GM18498 (cell line): ENCODE measurements at regions not wholly inside any gene's neighbourhood (a gene's known extent, or its start where the extent isn't known, plus 50 kb on each side); places are given as distances from the start of the nearest gene placed in this dataset.

ENCODE experiments used
- ATAC-seq: cut with Tn5 transposase; IDR thresholded peaks from one replicate; pipeline ENCODE4 v1.9.1; 2021; ENCODE audit warnings: mild to moderate bottlenecking, moderate library complexity; ENCODE audit not compliant: unreplicated experiment

GRCh38 chr5:171624396-171624795 lies 161.2 kb upstream of the SMIM23 start:
- ATAC-seq = no peak

DNA sequence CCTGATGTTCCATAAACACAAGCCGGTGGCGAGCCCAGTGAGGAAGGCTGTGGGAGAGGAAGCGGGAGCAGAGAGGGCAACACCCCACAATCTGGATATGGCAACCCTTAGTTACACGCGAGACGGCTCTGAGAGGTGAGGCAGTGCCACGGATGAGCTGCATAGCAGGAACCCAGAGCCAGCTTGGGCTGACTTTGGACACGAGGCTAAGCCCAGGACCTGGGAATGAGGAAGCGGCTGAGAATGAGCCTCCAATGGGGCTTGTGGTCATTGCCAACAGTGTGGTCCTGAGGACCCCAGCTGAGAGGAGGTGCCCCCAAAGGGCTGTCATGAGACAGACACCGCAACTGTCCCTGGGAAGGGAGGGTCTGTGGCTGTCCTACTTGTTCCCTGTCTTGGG lies 160.0 kb upstream of the SMIM23 start:
- no peak for ATAC-seq

- no peak for ATAC-seq
Measured at GRCh38 chr5:171627936-171628632, 157.5 kb upstream of the SMIM23 start.

DNA sequence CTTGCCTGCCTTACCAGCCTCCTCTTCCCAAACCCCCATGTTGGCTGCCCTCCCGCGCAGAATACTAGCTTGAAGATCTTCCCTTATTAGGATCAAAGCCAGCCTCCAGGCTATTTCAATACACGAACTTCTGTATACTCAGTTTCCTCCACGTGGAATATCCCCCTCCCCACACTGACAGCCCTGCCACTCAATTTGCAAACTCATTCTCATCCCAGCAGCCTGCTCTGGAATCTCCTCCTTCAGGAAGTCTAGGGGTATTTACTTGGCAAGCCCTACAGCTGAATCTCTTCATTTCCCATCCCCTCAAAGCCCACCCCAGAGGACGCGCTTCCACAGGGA lies 157.0 kb upstream of the SMIM23 start:
- no peak for ATAC-seq

GRCh38 chr5:171629221-171629620 lies 156.4 kb upstream of the SMIM23 start:
- no peak for ATAC-seq

DNA sequence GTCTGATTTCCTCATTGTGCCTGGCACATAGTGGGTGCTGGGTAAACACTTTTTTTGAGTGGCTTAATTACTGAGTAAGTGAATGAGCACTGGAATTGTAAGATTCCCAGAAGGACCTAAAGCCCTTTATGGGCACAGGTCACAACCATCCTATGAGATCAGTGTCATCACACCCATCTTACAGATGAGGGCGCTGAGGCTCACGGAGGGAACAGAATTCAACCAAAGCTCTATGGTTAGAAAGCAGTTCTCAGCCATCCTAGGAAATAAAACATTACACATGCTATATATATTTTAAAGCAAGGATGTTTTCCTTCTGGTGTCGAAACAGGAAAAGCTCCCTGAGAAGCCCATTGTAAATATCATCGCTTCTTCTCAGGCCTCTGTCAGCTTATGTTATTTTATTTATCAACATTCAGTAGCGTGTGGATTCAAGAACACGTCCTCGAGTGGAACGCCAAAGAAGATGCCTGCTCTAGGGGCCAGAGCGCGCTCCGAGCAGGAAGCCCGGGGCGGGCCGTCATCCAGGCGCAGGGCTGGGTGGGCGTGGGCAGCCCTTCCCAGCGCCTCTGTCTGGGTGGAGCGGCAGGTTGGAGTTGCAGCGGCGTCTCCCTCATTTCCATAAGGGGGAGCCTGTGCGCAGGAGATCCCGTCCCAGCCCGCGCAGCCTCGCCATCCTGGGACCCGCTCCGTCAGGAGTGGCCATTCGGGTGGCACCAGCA lies 155.8 kb upstream of the SMIM23 start:
- no peak for ATAC-seq

DNA sequence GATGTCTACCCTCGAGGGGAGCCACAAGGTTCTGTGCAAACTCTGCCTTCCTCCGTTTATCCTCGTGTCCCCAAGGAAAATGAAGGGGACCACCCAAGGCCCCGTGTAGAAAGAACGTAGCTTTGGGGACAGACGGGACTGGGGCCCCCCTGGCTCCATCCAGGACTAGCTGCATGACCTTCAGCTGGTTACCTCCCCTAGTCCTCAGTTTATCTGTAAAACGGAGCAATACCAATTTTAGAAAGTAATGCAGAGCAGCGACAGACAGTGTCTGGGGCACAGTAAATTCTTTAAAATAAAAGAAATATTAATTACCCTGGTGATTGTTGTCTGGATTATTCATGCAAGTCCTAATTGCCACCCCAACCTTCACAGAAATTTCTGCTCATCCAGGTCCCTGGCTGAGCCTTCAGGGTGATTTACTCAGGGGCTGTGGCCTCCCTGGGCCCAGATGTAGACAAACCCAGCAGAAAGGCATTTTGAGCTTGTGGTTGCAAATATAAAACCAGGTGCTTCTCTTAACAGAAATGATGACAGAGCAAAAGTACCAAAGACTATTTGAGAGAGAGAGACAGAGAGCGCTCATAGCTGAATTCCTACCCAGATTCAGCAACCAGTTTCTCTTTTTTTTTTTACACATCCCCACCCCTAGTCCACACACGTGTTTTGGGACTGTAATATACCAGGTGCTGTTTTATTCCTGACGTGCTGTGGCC lies 155.1 kb upstream of the SMIM23 start:
- ATAC-seq = no peak

DNA sequence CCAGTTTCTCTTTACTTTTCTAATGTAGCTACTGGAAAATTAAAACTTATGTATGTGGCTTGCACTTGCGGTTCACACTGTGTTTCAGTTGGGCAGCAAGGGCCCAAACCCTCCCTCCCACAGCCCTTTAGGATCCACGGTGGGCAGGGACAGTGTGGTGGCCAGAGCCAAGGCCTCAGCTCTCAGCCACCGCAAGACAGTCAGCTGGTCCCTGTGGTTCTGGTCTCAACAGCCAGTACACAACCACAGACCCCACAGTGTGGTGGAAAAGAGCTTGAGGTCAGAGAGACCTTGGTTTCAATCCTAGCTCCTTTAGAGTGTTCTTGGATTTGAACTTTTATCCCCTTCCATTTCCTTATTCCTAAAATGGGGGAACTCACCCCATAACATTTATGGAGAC lies 153.0 kb upstream of the SMIM23 start:
- no peak for ATAC-seq

DNA sequence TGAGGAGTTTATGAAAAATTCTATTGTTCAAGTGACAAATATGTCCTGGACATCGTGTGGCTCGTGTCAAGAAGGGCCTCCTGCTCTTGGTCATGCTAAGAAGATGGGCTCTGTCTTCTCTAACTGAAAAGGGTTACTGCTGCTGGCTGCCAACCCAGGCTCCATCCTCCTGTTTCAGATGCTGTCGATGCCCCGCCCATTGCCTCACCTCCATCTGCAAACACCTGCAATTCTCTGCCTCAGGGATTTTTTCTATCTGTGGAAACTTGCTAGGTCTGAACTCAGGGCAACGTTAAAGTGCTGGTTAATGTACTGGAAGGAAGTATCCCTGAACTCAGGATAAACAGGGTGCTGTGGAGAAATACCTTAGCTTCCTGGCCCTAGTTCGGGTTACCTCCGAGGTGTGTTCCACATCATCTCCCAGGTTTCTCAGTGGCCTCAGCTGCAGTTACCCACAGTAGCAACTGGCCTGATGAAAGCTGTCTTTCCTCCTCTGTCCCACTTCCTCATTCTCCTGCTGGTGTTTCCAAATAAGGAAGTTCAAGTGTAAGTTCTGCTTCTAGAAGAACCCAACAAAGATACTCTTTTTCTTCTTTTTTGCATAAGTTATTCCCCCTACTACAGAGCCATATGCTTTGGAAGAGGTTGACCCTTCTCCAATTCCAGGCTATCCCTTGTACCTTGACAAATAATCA lies 151.7 kb upstream of the SMIM23 start:
- peak; percentile 59 for ATAC-seq

- no peak for ATAC-seq
Measured at GRCh38 chr5:171634511-171634910, 151.1 kb upstream of the SMIM23 start.

DNA sequence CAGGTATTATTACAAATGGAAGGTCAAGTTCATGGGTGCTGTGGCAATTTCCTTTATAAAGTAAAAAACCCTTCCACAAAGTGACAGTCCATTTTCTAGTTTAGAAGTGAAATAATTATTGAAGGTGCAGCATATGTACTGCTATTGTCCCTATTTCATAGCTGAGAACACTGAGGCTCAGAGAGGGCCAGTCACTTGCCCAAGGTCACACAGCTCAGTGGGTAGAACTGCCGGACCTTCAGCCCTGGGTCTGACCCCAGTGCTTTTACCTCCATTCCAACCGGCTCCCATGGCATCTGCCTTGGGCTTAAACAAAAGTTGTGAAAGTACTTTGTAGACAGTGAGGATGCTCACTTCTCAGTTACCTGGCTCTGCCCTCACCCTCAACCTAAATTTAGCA lies 150.6 kb upstream of the SMIM23 start:
- no peak for ATAC-seq

- no peak for ATAC-seq
Measured at GRCh38 chr5:171635561-171636245, 149.9 kb upstream of the SMIM23 start.

- no peak for ATAC-seq
Measured at GRCh38 chr5:171637811-171638210, 147.8 kb upstream of the SMIM23 start.

- ATAC-seq = no peak
Measured at GRCh38 chr5:171639205-171639621, 146.4 kb upstream of the SMIM23 start.

- no peak for ATAC-seq
Measured at GRCh38 chr5:171639966-171640365, 145.7 kb upstream of the SMIM23 start.

- no peak for ATAC-seq
Measured at GRCh38 chr5:171640480-171640879, 145.1 kb upstream of the SMIM23 start.

DNA sequence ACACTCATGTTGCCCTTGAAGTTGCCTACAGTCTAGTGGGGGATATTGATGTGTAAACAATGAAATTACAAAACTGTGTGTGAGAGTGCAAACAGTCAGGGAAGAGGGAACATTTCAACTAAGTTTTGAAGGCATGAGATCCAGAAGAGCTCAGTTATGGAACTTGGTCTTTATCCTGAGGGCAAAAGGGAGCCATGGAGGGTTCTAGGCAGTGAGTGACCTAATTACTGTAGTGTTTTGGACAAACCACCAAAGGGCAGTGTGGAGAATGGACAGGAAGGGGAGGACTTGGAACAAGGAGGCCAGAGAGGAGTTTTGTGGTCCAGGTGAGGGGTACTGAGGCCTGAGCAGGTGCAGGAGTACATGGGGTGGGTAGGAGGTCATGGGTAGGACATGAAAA lies 143.7 kb upstream of the SMIM23 start:
- ATAC-seq = no peak

DNA sequence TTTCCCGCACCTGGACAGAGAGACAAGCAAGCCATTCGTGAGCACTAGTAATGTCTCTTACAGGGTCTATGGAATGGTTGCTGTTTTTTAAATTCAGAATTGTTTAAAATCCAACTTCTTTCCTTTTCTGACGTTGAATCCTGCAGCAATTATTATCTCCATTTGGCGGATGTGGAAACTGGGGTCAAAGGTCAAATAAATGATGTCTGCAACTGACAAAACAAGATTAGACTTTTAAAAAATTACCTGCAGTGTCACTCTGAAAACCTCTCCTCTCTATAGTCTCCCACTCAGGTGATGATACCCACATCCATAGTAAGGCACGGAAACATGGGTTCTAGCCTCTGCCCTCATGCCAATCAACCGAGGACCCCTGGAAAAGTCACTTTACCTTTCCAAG lies 142.7 kb upstream of the SMIM23 start:
- ATAC-seq = no peak

DNA sequence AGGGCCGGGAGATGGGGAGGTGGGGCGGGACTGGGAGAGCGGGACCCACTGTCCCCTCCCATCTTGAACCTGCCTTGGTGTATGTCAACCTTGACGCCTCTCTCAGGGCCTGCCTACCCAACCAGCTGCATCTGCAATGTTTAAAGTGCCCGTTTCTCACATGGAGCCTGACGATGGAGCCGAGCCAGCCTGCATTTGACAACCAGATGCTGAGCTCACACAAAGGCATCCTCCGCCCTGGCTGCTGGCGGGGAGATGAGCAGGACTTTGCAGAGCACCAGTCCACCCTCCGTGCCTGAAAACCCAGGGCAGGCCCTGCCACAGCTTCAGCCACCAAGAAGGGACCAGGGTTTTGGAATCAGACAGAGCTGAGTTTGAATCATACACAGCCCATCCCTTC lies 141.1 kb upstream of the SMIM23 start:
- no peak for ATAC-seq

- ATAC-seq = no peak
Measured at GRCh38 chr5:171646102-171647042, 139.2 kb upstream of the SMIM23 start.
